HepG2 (cell line): ENCODE measurements at regions not wholly inside any gene's neighbourhood (a gene's known extent, or its start where the extent isn't known, plus 50 kb on each side); places are given as distances from the start of the nearest gene placed in this dataset.

Experiments used
- ATAC-seq: fragments of 200-7000 bp; cut with Tn5 transposase; 3 replicates; pipeline ENCODE4 v1.9.1; 2020; ENCODE audit warnings: mild to moderate bottlenecking, moderate library complexity
- BruUV-seq: library from RNA; stranded (reverse); fragments of 400-500 nt; replicated peaks from 2 replicates; lab custom pipeline; 2021; lab: Mats Ljungman, UMichigan
- CTCF ChIA-PET: fragments of 300-600 bp; formaldehyde crosslinking; extraction: SDS; loops from one replicate; lab custom pipeline; 2021; ENCODE audit warnings: low total read pairs, inconsistent platforms, low intra/inter-chr PET ratio; lab: Yijun Ruan, JAX
- POLR2A ChIA-PET: fragments of 350-600 bp; sonication (Branson Sonifier 250); formaldehyde crosslinking; loops from one replicate; lab custom pipeline; 2020; ENCODE audit warnings: antibody characterized with exemption, inconsistent platforms; lab: Yijun Ruan, JAX
- DNase-seq: peaks from one replicate; pipeline ENCODE4 v3.0.0-alpha.2; 2015; ENCODE audit warnings: low spot score
- FAIRE-seq: peaks from 3 replicates; lab custom pipeline; 2011; peaks lifted over from hg19 to GRCh38; lab: Jason Lieb, UNC
- H2AFZ ChIP-seq: one replicate; pipeline ENCODE4 v1.6.1; 2011; ENCODE audit warnings: low read length, inconsistent platforms
- H3K27ac ChIP-seq: fragments of 300-600 bp; 3 replicates; pipeline ENCODE4 v1.8.0; 2011; ENCODE audit warnings: mixed run types, mild to moderate bottlenecking, mixed read lengths, low read length, inconsistent platforms; ENCODE audit not compliant: insufficient read depth; ENCODE audit errors: extremely low read length
- H3K27me3 ChIP-seq, 2 experiments: fragments of 200-600 bp in 1 of 2; 2 replicates in 1 of 2; 3 replicates in 1 of 2; pipeline versions ENCODE4 v1.6.0 to v1.8.0; 2011; ENCODE audit warnings: low read length in 2 of 2, mild to moderate bottlenecking in 2 of 2, moderate library complexity in 2 of 2, inconsistent platforms in 1 of 2; ENCODE audit not compliant: insufficient read depth in 2 of 2, control insufficient read depth in 1 of 2
- H3K36me3 ChIP-seq, 2 experiments: fragments of 200-600 bp in 1 of 2; replicated peaks in 1 of 2; 2 replicates in 1 of 2; 3 replicates in 1 of 2; pipeline versions ENCODE4 v1.5.1 to v1.8.0; 2011; ENCODE audit warnings: low read length in 2 of 2, inconsistent platforms in 1 of 2; ENCODE audit not compliant: insufficient read depth in 2 of 2, control insufficient read depth in 1 of 2
- H3K4me1 ChIP-seq: 2 replicates; pipeline ENCODE4 v1.5.1; 2012; ENCODE audit warnings: low read length, inconsistent platforms; ENCODE audit not compliant: insufficient read depth
- H3K4me2 ChIP-seq: 2 replicates; pipeline ENCODE4 v1.6.0; 2011; ENCODE audit warnings: low read depth, low read length, inconsistent platforms
- H3K4me3 ChIP-seq, 3 experiments: fragments of 200-600 bp in 1 of 3; sonication (generic), shearing (Covaris generic) in 1 of 3; replicated peaks in 1 of 3; 2 replicates each; pipeline ENCODE4 v1.5.1; 2011 to 2016; ENCODE audit warnings: low read length in 3 of 3, inconsistent platforms in 2 of 3, low read depth in 2 of 3, mild to moderate bottlenecking in 2 of 3, control low read depth in 1 of 3, mixed read lengths in 1 of 3; ENCODE audit not compliant: insufficient read depth in 1 of 3
- H3K79me2 ChIP-seq: one replicate; pipeline ENCODE4 v1.6.1; 2011; ENCODE audit warnings: low read length, inconsistent platforms; ENCODE audit not compliant: insufficient read depth
- H3K9ac ChIP-seq: 2 replicates; pipeline ENCODE4 v1.6.0; 2011; ENCODE audit warnings: mild to moderate bottlenecking, low read depth, low read length, inconsistent platforms; ENCODE audit not compliant: insufficient read depth
- H3K9me3 ChIP-seq: 2 replicates; pipeline ENCODE4 v1.5.1; 2012; ENCODE audit warnings: mild to moderate bottlenecking, low read length
- H4K20me1 ChIP-seq: 2 replicates; pipeline ENCODE4 v1.6.0; 2011; ENCODE audit warnings: inconsistent platforms, mild to moderate bottlenecking, low read length, moderate library complexity; ENCODE audit not compliant: insufficient read depth
- FOXO1 ChIP-seq: sonication (generic); formaldehyde crosslinking; IDR thresholded peaks from 2 replicates; pipeline ENCODE4 v1.4.0; 2020; ENCODE audit warnings: missing genetic modification reagents
- JDP2 ChIP-seq: sonication (generic); formaldehyde crosslinking; IDR thresholded peaks from 2 replicates; pipeline ENCODE4 v1.8.1; 2022; ENCODE audit warnings: missing genetic modification reagents, borderline replicate concordance
- KLF12 ChIP-seq: sonication (generic); formaldehyde crosslinking; IDR thresholded peaks from 2 replicates; pipeline ENCODE4 v1.4.0; 2020; ENCODE audit warnings: missing genetic modification reagents, borderline replicate concordance
- MBNL3 ChIP-seq: fragments of 250-450 bp; sonication (Bioruptor Pico); conservative IDR thresholded peaks from 2 replicates; pipeline ENCODE4 v1.8.0; 2022; ENCODE audit warnings: mild to moderate bottlenecking, inconsistent platforms
- RARG ChIP-seq: sonication (generic); formaldehyde crosslinking; IDR thresholded peaks from 2 replicates; pipeline ENCODE4 v1.4.0; 2020; ENCODE audit warnings: low read depth, mild to moderate bottlenecking, missing genetic modification reagents
- SIX1 ChIP-seq: sonication (generic); formaldehyde crosslinking; IDR thresholded peaks from 2 replicates; pipeline ENCODE4 v1.4.0; 2020; ENCODE audit warnings: missing genetic modification reagents, borderline replicate concordance
- XBP1 ChIP-seq: sonication (generic); formaldehyde crosslinking; IDR thresholded peaks from 2 replicates; pipeline ENCODE4 v1.5.0; 2020; ENCODE audit warnings: missing genetic modification reagents
- ZIK1 ChIP-seq: sonication (generic); formaldehyde crosslinking; IDR thresholded peaks from 2 replicates; pipeline ENCODE4 v1.5.0; 2020; ENCODE audit warnings: mild to moderate bottlenecking, low read depth, missing genetic modification reagents, borderline replicate concordance
- ZNF230 ChIP-seq: sonication (generic); formaldehyde crosslinking; IDR thresholded peaks from 2 replicates; pipeline ENCODE4 v1.4.0; 2020; ENCODE audit warnings: mild to moderate bottlenecking, missing genetic modification reagents
- ZNF550 ChIP-seq: sonication (generic); formaldehyde crosslinking; IDR thresholded peaks from 2 replicates; pipeline ENCODE4 v1.4.0; 2020; ENCODE audit warnings: mild to moderate bottlenecking, missing genetic modification reagents, borderline replicate concordance
- ZNF567 ChIP-seq: sonication (generic); formaldehyde crosslinking; IDR thresholded peaks from 2 replicates; pipeline ENCODE4 v1.8.1; 2023; ENCODE audit warnings: mild to moderate bottlenecking, missing genetic modification reagents, borderline replicate concordance
- ZNF713 ChIP-seq: sonication (generic); formaldehyde crosslinking; IDR thresholded peaks from 2 replicates; pipeline ENCODE4 v1.4.0; 2020; ENCODE audit warnings: mild to moderate bottlenecking, missing genetic modification reagents
- WGBS: methylation state at CpG from one replicate; pipeline ENCODE4 v1.1.6; 2017; ENCODE audit warnings: low lambda C conversion rate; 5-methylcytosine and 5-hydroxymethylcytosine counted together
- in situ Hi-C: cut with HindIII; loops from 2 replicates; pipeline ENCODE4 v1.10.0; 2017; ENCODE audit warnings: low pct_unique_long_range_greater_than_20kb; ENCODE audit not compliant: extremely low pct_ligation_motif_present
- intact Hi-C: fragments of 100-400 bp; cut with micrococcal nuclease; formaldehyde crosslinking; loops from one replicate; pipeline ENCODE4 v1.10.0; 2022; ENCODE audit not compliant: unreplicated experiment
- TF ChIP-seq, protein P1 (sequence below): sonication (generic); formaldehyde crosslinking; IDR thresholded peaks from 2 replicates; pipeline ENCODE4 v1.4.0; 2020; ENCODE audit warnings: mild to moderate bottlenecking, missing genetic modification reagents

DNA sequence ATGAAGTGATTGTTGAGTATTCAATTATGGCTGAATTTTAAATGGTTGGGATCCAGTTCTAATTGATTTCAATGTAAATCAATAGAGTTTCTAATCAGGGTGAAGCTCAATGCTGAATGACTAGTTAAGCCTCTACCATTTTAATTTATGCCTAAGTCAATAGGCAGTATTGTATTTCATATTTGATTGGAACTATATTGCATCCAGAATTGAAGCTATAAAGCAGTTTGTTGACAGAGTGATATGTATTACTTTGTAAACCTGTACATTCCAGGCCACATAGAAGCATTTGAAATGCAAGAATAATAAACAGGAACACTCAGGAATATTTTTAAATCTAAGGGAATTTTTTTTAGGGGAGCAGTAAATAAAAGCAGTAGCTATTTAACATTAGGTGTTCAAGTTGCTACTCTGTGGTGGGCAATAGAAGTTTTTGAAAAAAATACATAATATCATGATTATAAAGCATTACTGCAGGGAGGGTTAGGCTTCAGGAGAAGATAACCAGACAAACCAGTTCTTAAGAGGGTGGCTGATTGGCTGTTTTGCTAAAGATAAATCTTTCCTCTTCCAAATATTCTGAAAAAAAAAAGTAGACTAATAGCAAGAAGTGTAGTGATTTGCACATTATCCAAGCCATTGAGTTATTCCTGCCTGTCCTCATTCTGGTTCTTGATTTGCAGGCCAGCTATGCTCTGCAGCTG, 492.0 kb upstream of the MEF2C start:
- CTCF ChIA-PET, result no interaction called here
- Histone ChIP-seq H2AFZ (no peak overlapping the region), H3K4me3 (no peak overlapping the region), H3K36me3 (no peaks in the 10 kb centered on the region), H3K4me2 (no peak overlapping the region), H3K4me1 (no peaks in the 10 kb centered on the region), H4K20me1 (no peaks in the 10 kb centered on the region), H3K27ac (no peak overlapping the region), H3K79me2 (no peaks in the 10 kb centered on the region), H3K9ac (no peak overlapping the region), H3K27me3 (no peaks in the 10 kb centered on the region), H3K9me3 (no peaks in the 10 kb centered on the region)
- intact Hi-C loops (no loop called here), in situ Hi-C loops (no loop called here)
- no peak for DNase-seq
- no TSS peak for BruUV-seq
- no peak for FAIRE-seq
- no peak for ATAC-seq
- TF ChIP-seq KLF12 (CRISPR knock-in tag), result no peak
- TF ChIP-seq ZNF230, result no peak
- no peak for TF ChIP-seq ZNF713 (CRISPR knock-in tag)
- no peak for TF ChIP-seq XBP1 (CRISPR knock-in tag)
- TF ChIP-seq FOXO1 (CRISPR knock-in tag), result no peak
- no peak for TF ChIP-seq ZNF550 (CRISPR knock-in tag)
- no peak for TF ChIP-seq MBNL3 (CRISPR knock-in tag)
- no peak for TF ChIP-seq SIX1
- no peak for TF ChIP-seq RARG (CRISPR knock-in tag)
- no peak for TF ChIP-seq JDP2
- POLR2A ChIA-PET, result no interaction called here

DNA sequence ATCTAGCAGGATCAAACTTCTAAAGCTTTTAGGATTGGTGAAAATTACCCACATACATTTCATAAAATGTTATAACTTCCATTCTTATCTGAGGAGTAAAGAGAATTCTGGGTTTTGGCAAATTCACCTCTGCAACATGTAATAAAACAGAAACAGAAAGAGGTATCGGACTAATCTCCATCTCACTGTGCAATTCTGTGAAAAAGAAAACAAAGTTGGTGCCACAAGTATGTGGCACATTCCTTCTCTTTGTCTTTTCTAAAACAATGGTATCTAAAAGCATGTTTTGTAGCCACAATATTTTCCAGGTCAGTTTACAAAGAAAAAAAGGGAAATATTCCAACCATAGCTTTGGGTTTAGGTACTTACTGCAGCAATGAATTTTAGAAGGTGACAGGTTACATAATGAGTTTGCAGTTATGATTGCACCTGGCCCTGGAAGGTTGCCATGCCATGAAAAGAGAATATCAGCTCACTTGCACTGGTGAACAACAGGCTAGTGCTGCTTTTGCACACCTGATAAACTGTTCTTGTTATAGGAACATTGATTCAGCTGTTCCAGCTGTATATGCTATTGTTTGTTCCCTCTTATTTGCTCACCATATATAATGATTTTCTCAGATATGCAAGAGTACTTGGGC, 491.3 kb upstream of the MEF2C start:
- H3K4me1 ChIP-seq, result no peaks in the 10 kb centered on the region
- H3K9me3 ChIP-seq, result no peaks in the 10 kb centered on the region
- H4K20me1 ChIP-seq, result no peaks in the 10 kb centered on the region
- ChIA-PET POLR2A (no interaction called here), CTCF (no interaction called here)
- no peak overlapping the region for H3K4me2 ChIP-seq
- no peaks in the 10 kb centered on the region for H3K36me3 ChIP-seq
- in situ Hi-C loops (no loop called here), intact Hi-C loops (no loop called here)
- H3K79me2 ChIP-seq, result no peaks in the 10 kb centered on the region
- no peak overlapping the region for H3K27ac ChIP-seq
- DNase-seq (no peak), ATAC-seq (no peak), FAIRE-seq (no peak)
- no peak overlapping the region for H3K4me3 ChIP-seq
- no peak overlapping the region for H3K9ac ChIP-seq
- no peak overlapping the region for H2AFZ ChIP-seq
- no TSS peak for BruUV-seq
- WGBS, result 3% methylated on average over 1 of the region's 1 CpG
- H3K27me3 ChIP-seq, result no peaks in the 10 kb centered on the region
- TF ChIP-seq, protein P1, sequence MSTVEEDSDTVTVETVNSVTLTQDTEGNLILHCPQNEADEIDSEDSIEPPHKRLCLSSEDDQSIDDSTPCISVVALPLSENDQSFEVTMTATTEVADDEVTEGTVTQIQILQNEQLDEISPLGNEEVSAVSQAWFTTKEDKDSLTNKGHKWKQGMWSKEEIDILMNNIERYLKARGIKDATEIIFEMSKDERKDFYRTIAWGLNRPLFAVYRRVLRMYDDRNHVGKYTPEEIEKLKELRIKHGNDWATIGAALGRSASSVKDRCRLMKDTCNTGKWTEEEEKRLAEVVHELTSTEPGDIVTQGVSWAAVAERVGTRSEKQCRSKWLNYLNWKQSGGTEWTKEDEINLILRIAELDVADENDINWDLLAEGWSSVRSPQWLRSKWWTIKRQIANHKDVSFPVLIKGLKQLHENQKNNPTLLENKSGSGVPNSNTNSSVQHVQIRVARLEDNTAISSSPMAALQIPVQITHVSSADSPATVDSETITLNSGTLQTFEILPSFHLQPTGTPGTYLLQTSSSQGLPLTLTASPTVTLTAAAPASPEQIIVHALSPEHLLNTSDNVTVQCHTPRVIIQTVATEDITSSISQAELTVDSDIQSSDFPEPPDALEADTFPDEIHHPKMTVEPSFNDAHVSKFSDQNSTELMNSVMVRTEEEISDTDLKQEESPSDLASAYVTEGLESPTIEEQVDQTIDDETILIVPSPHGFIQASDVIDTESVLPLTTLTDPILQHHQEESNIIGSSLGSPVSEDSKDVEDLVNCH (CRISPR knock-in tag), result no peak
- TF ChIP-seq ZNF567 (CRISPR knock-in tag) (no peak), ZIK1 (CRISPR knock-in tag) (no peak)
